ENCODE measurements at regions not wholly inside any gene's neighbourhood (a gene's known extent, or its start where the extent isn't known, plus 50 kb on each side); places are given as distances from the start of the nearest gene placed in this dataset.

GRCh38 chr2:104745846-104746245 is 108.1 kb upstream of the POU3F3 start:
- CTCF ChIA-PET = no interaction called here
- POLR2A ChIA-PET (ENCODE audit: low non-redundant PET) = no interaction called here
- TF ChIP-seq, protein P1, sequence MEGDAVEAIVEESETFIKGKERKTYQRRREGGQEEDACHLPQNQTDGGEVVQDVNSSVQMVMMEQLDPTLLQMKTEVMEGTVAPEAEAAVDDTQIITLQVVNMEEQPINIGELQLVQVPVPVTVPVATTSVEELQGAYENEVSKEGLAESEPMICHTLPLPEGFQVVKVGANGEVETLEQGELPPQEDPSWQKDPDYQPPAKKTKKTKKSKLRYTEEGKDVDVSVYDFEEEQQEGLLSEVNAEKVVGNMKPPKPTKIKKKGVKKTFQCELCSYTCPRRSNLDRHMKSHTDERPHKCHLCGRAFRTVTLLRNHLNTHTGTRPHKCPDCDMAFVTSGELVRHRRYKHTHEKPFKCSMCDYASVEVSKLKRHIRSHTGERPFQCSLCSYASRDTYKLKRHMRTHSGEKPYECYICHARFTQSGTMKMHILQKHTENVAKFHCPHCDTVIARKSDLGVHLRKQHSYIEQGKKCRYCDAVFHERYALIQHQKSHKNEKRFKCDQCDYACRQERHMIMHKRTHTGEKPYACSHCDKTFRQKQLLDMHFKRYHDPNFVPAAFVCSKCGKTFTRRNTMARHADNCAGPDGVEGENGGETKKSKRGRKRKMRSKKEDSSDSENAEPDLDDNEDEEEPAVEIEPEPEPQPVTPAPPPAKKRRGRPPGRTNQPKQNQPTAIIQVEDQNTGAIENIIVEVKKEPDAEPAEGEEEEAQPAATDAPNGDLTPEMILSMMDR (conservative IDR thresholded peaks at IDR 0.05; ENCODE audit: low read depth) = no peak
- no peak for DNase-seq (ENCODE audit: low spot score)
- no peak overlapping the region for H3K27ac ChIP-seq

- TF ChIP-seq, protein P1 (conservative IDR thresholded peaks at IDR 0.05; ENCODE audit: low read depth) = no peak
- no peak for DNase-seq (ENCODE audit: low spot score)
- no peak overlapping the region for H3K27ac ChIP-seq
- POLR2A ChIA-PET (ENCODE audit: low non-redundant PET) = no interaction called here
- CTCF ChIA-PET = no interaction called here
These were observed 107.6 kb upstream of the POU3F3 start for GRCh38 chr2:104746299-104746698.

- no peak for DNase-seq (ENCODE audit: low spot score)
- TF ChIP-seq, protein P1 (conservative IDR thresholded peaks at IDR 0.05; ENCODE audit: low read depth) = no peak
- POLR2A ChIA-PET (ENCODE audit: low non-redundant PET) = no interaction called here
- no peak overlapping the region for H3K27ac ChIP-seq
- CTCF ChIA-PET = no interaction called here
These were observed 107.1 kb upstream of the POU3F3 start for GRCh38 chr2:104746858-104747257.

DNA sequence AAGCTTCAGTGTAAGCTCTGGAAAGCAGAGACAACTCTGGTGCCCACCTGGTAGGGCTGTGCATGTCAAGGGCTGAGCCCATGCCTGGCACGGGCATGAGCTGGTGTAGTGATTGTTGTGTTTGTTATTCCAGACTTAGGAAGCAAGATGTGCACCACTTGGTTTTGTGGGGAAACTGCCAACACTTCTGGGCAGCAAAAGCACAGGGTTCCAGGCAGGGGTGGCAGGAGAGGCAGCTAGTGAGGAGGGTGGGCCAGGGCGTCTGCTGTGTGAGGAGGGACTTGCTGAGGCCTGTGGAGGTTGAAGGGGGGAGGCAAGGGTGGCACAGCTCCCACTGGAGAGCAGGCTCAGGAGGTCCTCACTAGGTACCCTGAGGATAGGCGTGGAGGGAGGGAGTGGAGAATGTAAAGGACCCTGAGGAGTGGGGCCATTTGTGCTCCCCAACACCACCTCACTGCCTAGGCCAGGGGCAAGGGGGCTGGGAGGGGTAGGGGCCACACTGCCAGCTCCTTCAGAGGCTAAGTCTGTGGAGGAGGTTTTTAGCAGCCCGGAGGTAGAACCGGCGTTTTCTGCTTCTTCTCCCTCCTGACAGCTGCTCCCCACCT is 104.0 kb upstream of the POU3F3 start:
- TF ChIP-seq, protein P1 (conservative IDR thresholded peaks at IDR 0.05; ENCODE audit: low read depth) = no peak
- ChIA-PET POLR2A (ENCODE audit: low non-redundant PET) (no interaction called here), CTCF (interaction anchor here (0.7 kb wide), 1 partner anchor 817 kb away, joined by 4 read pairs; no protein-coding TSS in a partner anchor)
- no peak overlapping the region for H3K27ac ChIP-seq
- no peak for DNase-seq (ENCODE audit: low spot score)

DNA sequence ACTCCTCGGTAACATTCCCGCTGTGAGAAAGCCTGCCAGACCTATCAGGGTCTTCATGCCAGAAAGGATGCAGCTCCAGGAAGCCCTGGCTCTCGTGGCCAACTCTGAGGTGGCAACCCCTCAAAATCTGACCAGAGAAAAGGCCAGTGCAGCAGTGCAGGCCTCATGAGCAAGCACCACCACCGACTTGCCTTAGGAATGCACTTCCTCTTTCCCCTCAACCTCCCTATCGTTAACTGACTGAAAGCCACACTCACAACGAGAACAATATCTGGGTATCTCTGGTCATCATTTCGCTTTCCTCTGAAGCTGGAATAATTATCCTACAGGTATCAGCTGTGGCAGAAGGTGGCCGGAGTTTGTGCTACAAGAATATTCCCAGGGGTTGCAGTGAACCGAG is 101.4 kb upstream of the POU3F3 start:
- POLR2A ChIA-PET (ENCODE audit: low non-redundant PET) = no interaction called here
- no peak overlapping the region for H3K27ac ChIP-seq
- no peak for DNase-seq (ENCODE audit: low spot score)

DNA sequence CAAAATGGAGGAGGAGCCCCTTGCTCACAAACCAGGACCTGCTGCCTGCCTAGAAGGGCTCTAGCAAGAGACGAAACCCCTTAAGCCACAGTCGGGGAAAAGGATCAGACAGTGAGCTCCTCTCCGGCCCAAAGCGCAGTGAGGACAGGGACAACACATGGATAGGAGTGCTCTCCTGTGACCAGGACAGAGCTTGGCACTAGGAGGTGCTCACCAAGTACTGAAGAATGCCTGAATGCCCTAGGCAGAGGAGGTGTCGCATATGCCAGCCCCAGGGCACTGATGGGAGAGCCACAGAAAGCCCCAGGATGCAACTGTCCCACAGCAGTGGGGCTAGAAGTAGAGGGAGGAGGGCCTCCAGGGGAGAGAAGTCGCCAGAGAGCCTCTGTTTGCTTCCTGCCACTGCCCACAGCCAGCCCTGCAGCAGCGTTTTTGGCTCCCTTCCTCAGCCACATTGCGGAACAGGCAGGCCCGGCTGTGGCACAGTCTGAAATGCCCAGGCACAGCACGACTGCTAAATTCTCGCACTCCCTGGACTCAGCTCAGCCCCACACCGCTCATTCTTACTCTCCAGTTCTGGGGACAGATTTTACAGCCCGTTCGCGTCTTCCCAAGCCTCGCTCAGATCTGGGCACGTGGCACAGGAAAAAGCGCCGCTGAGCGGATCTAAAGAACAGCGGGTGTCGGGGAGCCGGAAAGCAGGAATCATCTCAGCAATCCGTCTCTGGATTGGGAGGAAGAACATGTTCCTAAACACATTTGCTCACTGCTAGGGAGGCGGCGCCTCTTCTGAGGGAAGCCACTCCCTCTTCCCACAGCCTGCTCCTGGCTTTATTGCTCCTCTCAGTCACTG is 98.7 kb upstream of the POU3F3 start:
- TF ChIP-seq, protein P1 (conservative IDR thresholded peaks at IDR 0.05; ENCODE audit: low read depth) = no peak
- DNase-seq (ENCODE audit: low spot score) = no peak
- no peak overlapping the region for H3K27ac ChIP-seq
- CTCF ChIA-PET = no interaction called here
- POLR2A ChIA-PET (ENCODE audit: low non-redundant PET) = no interaction called here

More for the DNA sequence above, 101.4 kb upstream of the POU3F3 start:
- CTCF ChIA-PET = no interaction called here
- TF ChIP-seq, protein P1 (conservative IDR thresholded peaks at IDR 0.05; ENCODE audit: low read depth) = no peak

Measured in RWPE1 (cell line).